ENCODE measurements at regions not wholly inside any gene's neighbourhood (a gene's known extent, or its start where the extent isn't known, plus 50 kb on each side); places are given as distances from the start of the nearest gene placed in this dataset.

DNA sequence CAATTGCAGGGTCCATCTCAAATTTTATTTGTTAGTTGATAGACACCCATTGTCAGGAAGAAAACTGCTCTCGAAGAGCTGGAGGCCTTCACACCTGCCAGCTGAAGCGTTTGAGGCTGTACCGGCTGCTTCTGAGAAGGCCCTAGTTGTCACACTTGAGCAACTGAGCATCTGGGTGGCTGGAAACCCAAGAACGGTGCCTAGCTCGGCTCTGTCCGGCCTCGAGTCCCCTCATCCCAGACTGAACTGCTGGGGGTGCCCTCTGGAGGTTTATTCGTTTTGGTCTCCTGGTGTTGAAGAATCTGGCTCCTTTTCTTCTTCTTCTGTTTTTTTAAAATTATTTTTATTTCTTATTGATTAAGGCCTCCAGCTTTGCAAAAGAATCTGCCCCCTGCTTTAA, 59.3 kb upstream of the EXOC6 start:
- Mint-ChIP-seq H3K27ac (ENCODE audit: unreplicated experiment) (no peak overlapping the region), H3K4me1 (ENCODE audit: unreplicated experiment) (no peaks in the 10 kb centered on the region), H3K36me3 (ENCODE audit: unreplicated experiment) (no peaks in the 10 kb centered on the region), H3K27me3 (ENCODE audit: unreplicated experiment) (peaks cover 38% of the 10 kb centered on the region), H3K4me3 (ENCODE audit: unreplicated experiment) (no peak overlapping the region), H3K9me3 (ENCODE audit: unreplicated experiment) (no peaks in the 10 kb centered on the region)
- TF ChIP-seq, protein P1, sequence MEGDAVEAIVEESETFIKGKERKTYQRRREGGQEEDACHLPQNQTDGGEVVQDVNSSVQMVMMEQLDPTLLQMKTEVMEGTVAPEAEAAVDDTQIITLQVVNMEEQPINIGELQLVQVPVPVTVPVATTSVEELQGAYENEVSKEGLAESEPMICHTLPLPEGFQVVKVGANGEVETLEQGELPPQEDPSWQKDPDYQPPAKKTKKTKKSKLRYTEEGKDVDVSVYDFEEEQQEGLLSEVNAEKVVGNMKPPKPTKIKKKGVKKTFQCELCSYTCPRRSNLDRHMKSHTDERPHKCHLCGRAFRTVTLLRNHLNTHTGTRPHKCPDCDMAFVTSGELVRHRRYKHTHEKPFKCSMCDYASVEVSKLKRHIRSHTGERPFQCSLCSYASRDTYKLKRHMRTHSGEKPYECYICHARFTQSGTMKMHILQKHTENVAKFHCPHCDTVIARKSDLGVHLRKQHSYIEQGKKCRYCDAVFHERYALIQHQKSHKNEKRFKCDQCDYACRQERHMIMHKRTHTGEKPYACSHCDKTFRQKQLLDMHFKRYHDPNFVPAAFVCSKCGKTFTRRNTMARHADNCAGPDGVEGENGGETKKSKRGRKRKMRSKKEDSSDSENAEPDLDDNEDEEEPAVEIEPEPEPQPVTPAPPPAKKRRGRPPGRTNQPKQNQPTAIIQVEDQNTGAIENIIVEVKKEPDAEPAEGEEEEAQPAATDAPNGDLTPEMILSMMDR (IDR thresholded peaks at IDR 0.05): no peak
- no peak for DNase-seq (ENCODE audit: extremely low spot score, unreplicated experiment)

DNA sequence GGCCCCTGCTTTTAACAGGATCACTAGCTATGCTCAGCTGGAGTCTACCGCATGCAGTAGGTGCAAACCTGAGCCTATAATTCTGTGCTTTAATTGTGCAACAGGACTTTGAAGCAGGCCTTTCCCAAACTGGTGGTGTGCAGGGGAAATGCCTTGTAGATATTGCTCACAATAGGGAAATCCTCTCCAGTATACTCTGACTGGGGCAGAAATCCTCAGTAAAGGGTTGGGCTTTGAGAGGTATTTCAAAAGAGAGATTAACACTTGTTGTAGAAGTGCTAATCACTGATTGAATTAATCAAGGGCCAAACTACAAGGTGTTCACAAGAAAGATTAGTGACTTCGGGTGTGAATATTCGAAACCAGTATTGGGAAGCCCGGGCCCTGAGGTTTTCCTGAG, 58.5 kb upstream of the EXOC6 start:
- Mint-ChIP-seq H3K36me3 (ENCODE audit: unreplicated experiment) (no peaks in the 10 kb centered on the region), H3K27ac (ENCODE audit: unreplicated experiment) (no peak overlapping the region), H3K27me3 (ENCODE audit: unreplicated experiment) (peaks cover 42% of the 10 kb centered on the region), H3K4me3 (ENCODE audit: unreplicated experiment) (no peak overlapping the region), H3K9me3 (ENCODE audit: unreplicated experiment) (no peaks in the 10 kb centered on the region), H3K4me1 (ENCODE audit: unreplicated experiment) (no peaks in the 10 kb centered on the region)
- DNase-seq (ENCODE audit: extremely low spot score, unreplicated experiment): no peak
- TF ChIP-seq, protein P1 (IDR thresholded peaks at IDR 0.05): no peak

DNA sequence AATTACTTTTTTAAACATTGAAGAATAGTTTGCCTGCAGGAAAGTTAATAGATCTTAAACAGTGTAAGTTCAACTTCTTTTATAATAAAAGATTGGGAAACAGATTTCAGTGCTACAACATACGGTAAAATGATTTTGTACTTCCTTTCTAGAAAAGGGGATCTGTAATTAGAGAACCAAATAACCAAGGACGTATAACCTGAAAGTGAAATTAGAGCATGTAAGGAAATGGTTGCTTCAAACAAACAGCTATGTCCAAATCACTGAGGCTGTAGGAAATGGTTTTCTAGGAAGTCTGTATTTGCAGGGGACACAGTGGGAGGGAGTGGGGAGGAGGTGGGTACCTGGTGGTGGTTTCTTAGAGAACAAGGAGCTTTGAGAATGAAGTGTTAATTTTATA, 57.9 kb upstream of the EXOC6 start:
- no peaks in the 10 kb centered on the region for H3K4me1 Mint-ChIP-seq (ENCODE audit: unreplicated experiment)
- no peak overlapping the region for H3K27ac Mint-ChIP-seq (ENCODE audit: unreplicated experiment)
- H3K4me3 Mint-ChIP-seq (ENCODE audit: unreplicated experiment): no peak overlapping the region
- H3K27me3 Mint-ChIP-seq (ENCODE audit: unreplicated experiment): peaks cover 40% of the 10 kb centered on the region
- no peaks in the 10 kb centered on the region for H3K36me3 Mint-ChIP-seq (ENCODE audit: unreplicated experiment)
- H3K9me3 Mint-ChIP-seq (ENCODE audit: unreplicated experiment): no peaks in the 10 kb centered on the region
- no peak for DNase-seq (ENCODE audit: extremely low spot score, unreplicated experiment)
- TF ChIP-seq, protein P1 (IDR thresholded peaks at IDR 0.05): no peak

DNA sequence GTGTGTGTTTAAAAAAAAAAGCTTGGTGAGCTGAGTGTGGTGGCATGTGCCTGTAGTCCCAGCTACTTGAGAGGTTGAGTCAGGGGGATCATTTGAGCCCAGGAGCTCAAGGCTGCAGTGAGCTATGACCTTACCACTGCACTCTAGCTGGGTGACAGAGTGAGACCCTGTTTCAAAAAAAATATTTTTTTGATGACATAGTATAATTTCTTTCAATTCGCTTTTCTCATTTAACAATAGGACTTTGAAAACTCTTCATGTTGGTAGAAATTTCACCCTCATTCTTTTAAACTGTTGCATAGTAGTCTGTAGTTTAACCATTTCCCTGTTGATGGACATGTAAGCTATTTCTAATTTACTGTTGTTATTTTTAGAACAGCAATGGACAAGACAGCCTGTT, 55.7 kb upstream of the EXOC6 start:
- Mint-ChIP-seq H3K9me3 (ENCODE audit: unreplicated experiment) (peaks cover 9% of the 10 kb centered on the region), H3K4me3 (ENCODE audit: unreplicated experiment) (no peak overlapping the region), H3K27me3 (ENCODE audit: unreplicated experiment) (peaks cover 54% of the 10 kb centered on the region), H3K4me1 (ENCODE audit: unreplicated experiment) (no peaks in the 10 kb centered on the region), H3K36me3 (ENCODE audit: unreplicated experiment) (peaks cover 4% of the 10 kb centered on the region), H3K27ac (ENCODE audit: unreplicated experiment) (no peak overlapping the region)
- no peak for DNase-seq (ENCODE audit: extremely low spot score, unreplicated experiment)
- TF ChIP-seq, protein P1 (IDR thresholded peaks at IDR 0.05): no peak
